ENCODE measurements at regions not wholly inside any gene's neighbourhood (a gene's known extent, or its start where the extent isn't known, plus 50 kb on each side); places are given as distances from the start of the nearest gene placed in this dataset.
"Not testable (repeated sequence)": the region's sequence is repeated elsewhere in the genome, so short reads cannot be mapped to it uniquely, and the experiment has no call there.

DNA sequence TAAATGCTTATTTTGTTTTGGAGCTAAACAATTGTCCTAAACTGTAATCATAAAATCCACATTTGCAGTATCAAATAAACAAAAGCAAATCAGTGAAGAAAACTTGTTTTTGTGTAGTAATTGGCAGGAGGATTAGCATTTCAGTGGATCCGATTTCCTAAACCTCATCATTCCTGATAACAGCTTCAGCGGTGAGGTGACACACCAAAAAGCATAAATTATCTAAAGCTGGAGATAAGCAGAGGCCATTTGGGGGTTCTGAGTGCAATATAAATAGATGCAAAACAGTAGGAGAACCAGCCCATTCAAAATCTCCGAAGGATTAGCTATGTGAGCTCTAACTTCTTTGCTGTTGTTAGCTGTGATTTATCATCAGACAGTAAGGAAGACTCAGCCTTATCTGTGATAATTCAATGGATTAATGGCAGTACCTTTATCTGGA lies 235.8 kb downstream of the EPHA7 start:
- no peak for ATAC-seq

DNA sequence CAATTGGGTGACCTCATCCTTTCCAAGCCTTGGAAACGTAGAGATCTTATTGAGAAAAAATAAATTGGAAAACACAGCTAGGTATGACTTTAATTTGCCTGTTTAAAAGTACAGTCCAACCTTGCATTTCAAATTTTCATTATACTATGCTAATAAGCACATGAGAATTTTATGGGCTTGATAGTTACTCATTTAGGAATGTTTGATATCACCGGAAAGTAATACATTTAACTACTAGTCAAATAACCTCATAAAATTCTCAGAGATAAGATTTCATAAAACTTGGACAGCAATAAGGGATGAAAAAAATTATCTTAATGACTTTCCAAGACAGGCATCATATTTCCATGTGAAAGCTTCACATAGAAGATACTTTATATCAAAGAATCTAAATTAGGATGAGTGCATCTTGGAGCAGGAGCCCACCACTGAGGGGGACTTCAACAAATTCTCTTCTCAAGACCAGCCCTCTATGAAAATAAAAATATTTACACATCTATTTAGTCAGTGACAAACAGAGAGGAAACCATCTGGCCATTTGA lies 236.3 kb downstream of the EPHA7 start:
- no peak for ATAC-seq

DNA sequence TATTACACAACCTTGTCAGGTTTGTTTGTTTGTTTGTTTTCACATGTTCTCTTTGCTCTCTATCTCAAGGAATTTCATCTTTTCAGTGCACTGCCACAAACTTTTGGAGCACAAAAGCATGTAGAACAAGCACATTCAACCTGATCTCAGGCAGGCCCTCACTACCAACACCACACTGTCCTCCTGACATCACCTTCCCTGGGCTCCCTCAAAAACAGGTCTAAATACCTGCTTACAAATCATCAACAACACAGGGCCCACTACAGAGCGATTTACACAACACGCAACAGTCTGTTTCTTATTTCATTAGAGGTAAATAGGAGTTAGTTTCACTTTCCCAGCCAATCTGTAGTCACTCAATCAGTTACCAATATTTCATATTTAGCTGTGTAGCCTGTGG lies 241.4 kb downstream of the EPHA7 start:
- no peak for ATAC-seq

DNA sequence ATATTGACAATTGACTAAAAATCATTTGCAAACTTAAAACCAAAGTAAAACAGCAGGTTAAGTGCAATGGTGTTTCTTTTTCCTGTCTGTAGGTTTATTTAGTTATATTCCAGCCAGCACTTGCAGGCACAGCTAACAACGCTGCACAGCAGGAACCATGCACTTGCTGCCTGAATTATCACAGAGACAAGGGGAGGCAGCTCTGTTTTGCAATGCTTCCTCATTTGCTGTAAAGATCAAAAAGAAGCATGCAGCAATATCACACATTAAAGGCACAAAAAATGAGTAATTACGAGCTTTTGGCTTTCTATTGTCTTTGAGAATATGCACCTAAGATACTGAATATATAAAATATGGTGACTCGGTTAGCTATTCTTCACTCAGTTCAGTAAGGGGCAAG lies 241.9 kb downstream of the EPHA7 start:
- no peak for ATAC-seq

DNA sequence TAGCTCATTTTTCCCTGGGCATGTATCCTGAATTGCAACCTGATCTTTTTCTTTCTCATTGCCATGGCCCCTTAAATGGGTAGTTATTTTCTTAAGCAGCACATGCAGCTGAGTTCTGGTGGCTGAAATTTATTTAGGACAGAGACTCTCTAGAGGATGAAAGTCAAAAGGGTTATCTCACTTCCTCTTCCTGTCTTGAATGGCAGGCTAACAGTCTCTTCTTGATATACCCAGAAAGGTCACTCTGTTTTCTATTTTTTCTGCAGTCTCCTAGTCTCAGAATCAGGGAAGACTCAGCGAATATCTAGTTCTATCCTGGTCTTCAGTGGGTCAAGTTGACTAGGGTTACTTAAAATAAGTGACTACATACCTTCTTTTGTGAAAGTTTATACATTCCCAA lies 243.3 kb downstream of the EPHA7 start:
- no peak for ATAC-seq

DNA sequence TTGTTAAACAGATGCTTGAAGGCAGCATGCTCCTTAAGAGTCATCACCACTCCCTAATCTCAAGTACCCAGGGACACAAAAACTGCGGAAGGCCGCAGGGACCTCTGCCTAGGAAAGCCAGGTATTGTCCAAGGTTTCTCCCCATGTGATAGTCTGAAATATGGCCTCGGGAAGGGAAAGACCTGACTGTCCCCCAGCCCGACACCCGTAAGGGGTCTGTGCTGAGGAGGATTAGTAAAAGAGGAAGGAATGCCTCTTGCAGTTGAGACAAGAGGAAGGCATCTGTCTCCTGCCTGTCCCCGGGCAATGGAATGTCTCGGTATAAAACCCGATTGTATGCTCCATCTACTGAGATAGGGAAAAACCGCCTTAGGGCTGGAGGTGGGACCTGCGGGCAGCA lies 245.8 kb downstream of the EPHA7 start:
- ATAC-seq, result not testable (repeated sequence)

DNA sequence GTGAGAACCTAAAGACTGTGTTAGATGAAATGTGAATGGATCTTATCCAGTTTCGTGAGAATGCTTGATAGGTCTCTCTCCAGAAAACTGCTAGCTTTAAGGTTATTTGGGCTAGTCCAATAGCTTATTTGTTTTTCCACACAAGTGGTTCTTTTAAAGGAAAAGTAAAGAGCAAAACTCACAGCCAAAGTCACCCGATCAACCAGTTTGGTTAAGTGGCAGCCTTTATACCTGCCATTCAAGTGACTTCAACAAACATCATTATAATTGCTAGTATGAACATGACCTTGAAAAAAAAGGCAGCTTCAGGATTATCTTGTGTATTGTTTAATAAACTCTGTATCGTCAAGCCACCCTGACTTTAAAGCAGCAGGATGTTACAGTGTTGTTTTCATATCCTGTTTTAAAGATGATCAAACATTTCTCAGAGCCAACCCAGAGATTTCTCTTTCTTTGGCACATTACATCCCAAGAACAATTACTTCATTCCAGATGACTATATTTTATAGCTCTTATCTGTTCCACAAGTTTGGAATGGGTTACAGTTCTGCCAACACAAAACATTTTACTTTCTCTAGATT lies 253.4 kb downstream of the EPHA7 start:
- no peak for ATAC-seq

DNA sequence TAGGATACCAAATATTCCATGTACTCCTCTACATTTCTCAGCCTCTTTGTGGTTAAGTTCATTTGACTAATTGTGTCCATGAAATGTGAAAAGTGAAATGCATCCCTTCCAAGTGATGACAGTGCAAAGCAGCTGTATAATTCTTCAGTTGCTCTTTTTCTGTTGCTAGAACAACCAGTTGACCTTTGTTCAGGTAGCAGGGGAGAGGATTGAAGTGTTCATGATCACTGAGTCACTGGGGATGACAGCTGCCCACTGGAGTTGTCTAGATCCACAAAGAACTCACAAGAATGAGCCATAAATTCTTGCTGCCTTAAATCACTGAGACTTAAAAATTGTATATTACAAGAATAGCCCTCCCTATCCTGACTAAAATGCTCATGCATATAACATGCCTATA lies 254.6 kb downstream of the EPHA7 start:
- ATAC-seq, result no peak

DNA sequence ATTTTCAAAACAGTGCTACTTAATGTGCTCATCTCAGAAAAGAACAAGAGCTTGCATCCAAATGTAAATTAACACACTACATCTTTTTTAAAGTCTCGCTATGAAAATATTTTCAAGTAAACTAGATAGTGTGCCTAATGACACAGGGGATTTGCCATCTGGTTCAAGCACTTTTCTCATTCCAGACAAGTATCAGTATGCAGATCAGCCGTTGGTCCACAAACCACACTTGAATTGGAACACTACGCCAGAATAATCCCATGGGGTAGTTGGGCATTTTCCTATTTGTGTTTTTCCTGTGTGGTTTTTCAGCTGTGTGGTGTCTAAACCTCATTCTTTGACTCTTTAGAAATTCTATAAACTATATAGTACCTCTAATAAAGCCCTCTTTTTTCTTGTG lies 256.2 kb downstream of the EPHA7 start:
- ATAC-seq, result no peak

DNA sequence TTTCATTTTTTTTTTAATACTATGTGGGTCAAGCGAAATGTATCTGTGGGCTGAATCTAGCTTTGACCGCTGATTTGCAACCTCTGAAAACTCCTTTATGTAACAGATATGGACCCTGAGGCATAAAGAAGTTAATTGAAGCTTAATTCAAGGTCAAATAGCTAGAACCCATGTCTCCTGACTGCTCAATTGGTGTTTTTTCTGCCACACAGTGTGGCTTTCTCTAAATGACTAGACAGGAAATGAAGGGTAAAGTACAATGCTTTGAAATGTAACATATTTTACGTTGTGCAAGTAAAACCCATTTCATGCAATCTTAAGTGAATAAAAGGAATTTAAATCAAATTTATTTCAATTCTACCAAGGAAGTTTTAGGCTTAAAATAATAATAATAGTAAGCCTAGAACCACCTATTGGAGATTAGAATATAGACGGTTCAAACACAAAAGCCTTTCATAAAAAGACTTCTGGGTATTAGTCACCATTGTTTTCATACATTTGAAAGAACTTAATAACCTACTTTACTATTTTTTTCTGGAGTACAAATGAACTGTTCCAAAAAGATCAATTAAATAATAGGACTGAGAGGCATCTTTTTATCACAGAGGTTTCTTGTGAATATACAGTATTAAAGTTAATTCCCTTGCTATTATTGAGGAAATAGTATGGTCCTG lies 279.8 kb downstream of the EPHA7 start:
- ATAC-seq, result no peak

DNA sequence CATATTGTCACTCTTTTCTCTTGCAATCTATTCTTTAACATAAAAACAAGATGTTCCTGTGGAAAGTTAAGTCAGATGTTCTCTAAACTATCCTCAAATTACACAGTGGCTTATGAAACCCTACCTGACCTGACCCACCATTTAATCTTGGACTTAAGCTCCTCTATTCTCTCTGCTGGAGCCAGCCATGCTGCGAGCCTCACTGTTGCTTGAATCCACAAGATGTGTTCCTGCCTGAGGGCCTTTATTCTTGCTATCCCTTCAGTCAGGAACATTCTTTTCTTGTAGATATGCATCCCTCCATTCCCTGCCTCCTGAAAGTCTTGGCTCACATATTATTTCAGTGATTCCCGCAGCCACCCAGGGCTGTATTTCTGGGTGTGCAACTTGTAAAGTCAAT lies 283.2 kb downstream of the EPHA7 start:
- no peak for ATAC-seq

DNA sequence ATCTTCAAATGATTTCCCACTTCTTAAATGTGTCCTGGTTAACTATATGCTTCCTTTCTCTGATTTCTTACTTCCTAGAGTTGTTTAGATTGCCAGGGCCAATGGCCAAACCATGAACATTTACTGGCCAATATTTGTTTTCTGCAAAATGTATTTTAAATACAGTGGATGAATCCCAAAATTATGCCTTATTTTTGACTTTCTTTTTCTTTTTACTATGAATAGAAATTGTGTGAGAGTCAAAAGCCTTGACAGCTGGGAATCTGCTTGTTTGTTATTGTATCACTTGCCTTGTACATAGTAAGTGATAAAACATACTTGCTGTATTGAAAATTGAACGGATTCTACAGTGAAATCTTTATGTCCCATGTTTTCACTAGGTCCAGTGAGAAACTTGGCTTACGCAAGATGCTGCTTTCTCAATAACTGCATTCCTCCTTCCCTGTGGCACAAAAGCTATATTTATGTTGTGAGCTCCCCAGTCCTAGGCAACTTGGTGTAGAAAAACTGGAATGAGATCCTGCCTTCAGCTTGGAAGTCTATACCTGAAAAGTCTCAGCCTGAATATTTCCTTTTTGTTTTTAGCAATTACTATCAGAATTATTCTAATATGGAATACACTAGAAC lies 295.2 kb downstream of the EPHA7 start:
- no peak for ATAC-seq

DNA sequence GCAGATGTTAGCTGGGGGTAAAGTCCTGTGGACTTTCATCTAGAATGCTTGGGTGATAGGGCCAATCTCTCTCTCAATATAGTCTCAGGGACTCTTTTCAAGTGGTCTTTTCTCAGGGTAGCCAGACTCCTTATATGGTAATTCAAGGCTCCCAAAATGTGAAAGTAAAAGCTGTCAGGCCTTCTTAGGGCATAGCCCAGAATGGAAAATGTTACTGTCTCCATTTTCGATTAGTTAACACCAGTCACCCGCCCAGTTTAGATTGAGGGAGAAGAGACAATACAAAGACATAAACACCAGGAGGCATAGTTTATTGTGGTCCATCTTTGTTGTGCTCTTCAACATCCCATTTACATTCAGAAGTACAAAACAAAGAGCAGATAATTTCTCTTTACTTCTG lies 295.8 kb downstream of the EPHA7 start:
- ATAC-seq, result no peak

DNA sequence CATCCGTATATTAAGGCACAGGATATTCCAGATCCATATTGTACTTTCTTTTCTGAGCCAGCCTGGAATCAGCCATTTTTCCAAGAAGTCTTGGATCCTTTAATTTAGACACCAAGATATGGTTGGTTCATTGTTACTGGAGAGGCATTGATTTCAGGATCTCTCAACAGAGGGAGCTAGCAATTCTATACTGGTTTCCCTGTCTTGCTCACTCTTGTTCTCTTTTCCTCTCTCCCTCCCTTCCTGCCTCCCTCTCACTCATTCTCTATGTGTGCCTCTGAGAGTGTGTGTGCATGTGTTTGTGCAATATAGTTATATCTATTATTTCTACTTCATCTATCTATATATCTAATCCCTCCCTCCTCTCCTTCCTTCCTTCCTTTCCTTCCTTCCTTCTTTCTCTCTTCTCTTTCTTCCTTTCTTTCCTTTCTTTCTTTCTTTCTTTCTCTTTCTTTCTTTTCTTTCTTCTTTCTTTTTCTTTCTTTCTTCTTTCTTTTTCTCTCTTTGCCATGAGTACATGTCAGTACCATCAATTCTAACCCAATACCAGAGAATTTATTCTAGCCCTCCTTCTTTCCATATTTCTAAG lies 299.1 kb downstream of the EPHA7 start:
- no peak for ATAC-seq

DNA sequence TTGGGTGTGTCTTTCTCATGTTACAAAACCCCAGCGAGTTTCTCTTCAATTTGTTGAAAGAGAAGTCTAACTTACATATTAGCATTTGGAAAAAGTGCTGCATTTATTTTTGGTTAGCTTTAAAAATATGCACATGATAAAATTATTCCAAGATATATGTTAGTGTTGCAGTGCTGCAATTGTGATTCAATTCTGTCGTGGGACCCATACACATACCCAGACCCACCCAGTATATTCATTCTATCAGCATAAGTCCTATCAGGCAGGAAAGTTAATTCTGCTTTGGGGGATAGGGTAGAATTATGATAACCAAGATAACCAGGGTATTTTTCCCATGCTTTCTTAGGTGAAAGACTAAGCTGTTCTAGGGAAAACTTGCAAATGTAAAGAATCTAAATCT lies 313.5 kb downstream of the EPHA7 start:
- no peak for ATAC-seq

DNA sequence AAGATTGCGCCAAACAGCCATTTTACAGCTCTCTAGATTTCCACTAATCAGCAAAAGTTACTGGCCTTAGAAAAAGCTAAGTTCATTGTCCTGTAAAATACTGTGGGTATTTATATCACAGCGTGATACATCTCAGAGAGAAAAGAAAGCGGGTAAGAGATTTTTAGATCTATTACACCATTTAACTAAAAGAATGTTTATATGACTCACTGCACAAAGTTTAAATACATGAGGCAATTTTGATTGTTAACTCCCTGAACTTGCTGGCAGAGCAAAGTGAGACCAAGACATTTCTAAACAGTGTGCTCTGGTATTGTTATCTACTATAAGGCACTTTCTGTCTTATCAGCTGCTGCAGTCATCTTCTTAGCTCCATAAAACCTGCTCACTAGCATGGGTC lies 314.3 kb downstream of the EPHA7 start:
- no peak for ATAC-seq

DNA sequence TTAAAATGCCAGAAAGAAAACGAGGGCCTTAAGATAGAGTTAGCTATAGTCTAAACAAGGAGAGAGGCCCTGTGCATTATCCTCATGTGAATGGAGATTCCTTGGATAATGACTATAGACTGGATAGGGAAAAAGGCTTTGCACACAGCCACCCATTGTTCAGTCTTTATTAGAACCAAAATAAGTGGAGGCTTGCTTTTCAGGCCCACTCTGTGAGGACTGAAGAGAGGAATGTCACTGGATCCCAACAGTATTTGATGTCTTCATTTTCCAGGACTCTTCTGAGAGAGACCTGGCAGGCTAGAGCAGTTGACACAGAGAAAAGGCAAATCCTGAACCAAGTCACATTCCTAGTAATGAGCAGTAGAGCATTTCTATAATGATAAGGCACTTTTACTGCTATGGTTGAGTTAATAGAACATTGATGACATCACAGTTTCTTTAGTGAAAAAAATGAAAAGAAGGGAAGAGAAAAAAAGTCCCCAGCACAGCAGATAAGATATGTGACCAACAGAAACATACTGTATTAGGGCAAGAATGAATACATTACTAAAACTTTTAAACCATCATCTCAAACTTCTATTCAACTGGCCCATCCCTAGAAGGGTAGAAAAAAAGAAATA lies 315.1 kb downstream of the EPHA7 start:
- no peak for ATAC-seq

DNA sequence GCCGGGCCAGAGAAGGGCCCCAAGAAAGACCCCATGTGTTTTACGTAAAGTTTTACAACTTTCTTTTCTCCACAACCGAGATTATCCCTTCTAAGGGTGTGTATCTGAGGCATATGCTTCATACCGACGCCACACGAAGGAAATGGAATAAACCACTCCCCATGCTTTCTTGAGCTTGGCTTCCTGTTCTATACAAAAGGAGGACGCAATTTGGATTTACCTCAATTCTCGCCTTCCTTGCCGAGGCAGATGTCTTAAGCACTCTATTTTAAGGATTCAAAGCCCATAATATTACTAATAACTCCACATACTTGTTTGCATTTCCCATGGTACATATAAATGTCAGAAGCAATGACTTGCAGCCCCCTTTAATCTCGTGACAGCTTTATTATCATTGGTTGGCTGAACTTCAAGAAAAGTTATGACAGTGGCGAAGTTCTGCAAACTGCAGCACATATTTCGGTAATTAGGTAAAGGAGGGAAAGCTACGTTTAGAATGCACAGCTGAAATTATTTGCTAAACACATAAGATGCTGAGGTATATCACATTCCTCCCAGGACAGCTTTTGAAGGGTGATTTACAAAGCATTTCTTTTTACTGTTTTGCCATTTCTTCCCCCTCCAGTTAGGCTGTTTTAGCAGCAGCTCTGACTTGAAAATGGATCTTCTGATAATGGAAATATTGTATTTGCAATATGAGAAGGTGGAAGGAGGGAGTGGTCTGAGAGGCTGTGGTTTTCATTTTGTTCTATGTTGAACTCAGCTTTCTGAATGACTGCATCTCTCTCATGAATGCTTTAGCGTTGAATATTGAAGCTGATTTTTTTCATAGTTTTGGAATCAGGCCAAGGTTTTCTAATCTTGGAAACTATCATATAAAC lies 330.5 kb downstream of the EPHA7 start:
- no peak for ATAC-seq

DNA sequence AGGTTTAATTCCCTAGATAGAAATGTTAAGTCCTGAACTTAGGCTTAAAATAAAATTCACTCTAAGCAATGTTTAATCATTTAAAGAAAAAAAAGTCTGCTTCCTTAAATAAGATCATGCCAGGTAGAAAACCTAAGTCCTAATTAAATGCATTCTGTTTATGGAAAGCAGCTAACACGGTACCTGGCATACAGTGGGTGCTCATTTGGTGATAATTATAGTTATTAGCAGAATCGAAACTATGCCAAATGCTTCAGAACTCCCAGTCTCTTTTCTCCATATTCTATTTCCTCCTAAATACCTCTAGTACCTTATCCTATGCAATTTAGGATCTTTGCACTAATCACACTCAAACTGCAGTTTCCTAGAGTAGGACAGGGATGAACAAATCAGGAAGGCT lies 331.8 kb downstream of the EPHA7 start:
- ATAC-seq, result no peak

DNA sequence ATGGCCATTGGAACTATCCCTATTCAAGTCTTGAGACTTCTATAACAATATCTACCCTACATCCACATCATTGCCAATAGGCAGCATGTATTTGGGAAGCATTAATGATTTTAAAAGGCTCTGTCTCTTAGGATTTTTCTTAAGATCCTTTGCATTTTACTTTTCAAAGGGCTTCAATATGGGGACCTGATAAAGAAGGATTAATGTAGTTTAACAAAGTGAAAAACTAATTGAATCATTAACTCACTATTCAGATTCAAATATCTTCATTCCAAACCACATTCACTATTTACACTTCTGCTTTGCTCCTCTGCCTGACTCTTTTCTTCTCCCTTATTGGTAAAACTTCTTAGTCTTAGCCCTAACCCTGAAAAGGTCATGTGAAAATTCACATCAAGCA lies 333.0 kb downstream of the EPHA7 start:
- no peak for ATAC-seq

DNA sequence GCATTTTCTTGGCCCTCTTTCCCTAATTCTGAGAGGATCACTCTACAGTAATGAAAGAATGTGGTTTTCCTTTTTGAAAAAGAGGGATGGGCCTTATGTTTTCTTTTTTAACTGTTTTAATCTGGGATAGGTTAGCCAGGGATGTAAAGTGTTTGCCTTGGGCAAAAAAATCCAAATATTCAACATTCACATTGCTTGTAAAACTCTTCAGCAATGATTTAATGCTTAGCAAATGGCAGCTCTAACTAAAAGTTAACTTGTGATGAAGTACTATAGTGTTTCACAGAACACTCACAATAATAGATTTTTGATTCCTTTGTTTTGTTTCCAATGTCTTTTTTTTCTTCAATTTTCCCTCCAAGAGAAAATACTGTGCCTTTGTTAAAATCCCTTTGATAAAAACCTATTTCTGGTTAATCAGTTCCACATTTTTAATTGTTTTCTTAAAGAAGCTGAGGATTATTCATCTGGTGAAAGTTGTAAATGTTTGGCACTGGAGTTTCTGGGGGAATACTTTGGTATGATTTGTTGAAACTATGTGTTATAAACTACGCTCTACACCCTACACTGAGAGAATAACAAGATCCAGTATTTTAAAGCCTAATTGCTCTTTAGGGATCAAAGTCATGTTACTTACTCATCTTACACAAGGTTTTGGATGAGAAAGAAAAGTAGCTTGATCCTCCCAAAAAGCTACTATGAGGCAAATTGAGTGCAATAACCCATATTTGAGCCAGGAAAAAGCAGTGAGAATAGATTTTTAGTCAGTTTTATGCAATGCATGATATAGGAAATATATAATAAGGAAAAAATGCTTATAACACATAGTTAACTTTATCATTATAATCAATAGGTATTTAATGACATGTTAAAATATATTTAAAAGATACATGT lies 335.8 kb downstream of the EPHA7 start:
- ATAC-seq, result no peak

Data from activated CD4-positive, CD25-positive, alpha-beta regulatory T cell treated with anti-CD3 and anti-CD28 coated beads, Interleukin-2, amount 50 U/mL, for 24 hours (primary cell).